DMS79 treated with DMSO at 0.1 percent for 48 hours (cell line): ENCODE measurements at regions not wholly inside any gene's neighbourhood (a gene's known extent, or its start where the extent isn't known, plus 50 kb on each side); places are given as distances from the start of the nearest gene placed in this dataset.

Experiments
- DNase-seq: peaks from one replicate; lab custom pipeline; 2025; lab: John Stamatoyannopoulos, UW

DNA sequence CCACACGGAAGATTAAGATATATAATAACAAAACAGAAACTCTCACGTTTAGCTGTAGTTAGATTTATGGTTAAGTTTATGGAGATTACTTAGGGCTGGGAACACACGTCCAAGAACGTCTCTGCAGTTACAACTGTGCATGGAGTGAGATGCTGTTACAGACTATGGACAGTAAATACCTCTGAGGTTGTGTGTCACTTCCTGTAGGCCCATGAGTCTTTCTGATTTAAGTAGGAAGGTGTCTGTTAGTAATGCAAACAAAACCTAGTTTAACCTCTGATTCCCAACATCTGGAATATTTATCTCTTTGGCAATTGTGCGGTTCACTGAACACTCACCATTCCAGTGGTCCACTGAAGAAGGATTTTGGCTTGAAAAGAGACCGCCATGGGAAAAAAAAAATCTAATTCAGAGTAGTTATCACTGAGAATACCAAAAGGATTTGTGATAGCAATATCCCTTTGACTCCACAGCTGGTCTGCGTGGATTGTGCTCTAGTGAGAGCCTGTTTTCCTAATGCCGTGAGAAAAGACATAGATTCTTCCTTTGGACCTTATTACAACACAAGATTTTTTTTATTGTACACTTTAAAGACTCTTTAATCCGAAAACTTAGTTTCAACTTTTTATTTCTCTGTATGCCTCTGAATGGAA, 478.2 kb upstream of the CITED2 start:
- DNase-seq = no peak

DNA sequence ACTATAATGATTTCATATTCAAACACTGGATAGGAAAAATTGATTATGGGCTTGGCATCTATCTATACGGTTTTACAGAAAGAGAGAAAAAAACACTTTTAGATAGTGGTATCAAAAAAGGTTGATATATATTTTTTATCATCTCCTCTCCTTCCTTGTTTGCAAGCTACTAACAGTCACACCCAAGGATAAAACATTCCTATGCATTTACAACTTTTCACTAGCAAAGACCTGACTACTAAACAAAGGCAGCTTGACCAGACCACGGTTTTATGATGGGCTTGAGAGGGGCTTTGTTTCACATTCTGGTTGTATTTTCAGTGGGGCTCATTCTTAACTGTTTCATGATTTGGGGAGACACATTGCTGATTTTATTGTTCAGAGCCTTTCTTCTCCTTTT, 477.6 kb upstream of the CITED2 start:
- DNase-seq = no peak

DNA sequence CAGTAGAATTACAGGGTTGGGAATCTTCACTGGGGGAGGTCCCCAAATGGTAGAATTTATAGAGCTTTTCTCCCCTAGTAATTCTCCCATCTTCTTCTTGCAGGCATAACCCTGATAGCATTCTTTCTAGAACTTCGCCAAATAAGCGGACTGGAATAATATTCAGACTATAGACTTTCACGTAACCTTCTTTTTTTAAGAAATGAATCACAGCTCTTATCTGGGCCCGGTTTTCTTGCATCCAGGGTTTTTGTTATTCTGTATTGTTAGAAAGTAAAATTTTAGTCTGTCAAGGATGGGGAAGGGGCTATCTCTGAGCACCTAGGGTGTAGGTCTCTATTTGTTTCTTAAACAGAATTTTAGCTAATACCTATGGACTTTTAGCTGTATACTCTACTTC, 476.8 kb upstream of the CITED2 start:
- DNase-seq = no peak

DNA sequence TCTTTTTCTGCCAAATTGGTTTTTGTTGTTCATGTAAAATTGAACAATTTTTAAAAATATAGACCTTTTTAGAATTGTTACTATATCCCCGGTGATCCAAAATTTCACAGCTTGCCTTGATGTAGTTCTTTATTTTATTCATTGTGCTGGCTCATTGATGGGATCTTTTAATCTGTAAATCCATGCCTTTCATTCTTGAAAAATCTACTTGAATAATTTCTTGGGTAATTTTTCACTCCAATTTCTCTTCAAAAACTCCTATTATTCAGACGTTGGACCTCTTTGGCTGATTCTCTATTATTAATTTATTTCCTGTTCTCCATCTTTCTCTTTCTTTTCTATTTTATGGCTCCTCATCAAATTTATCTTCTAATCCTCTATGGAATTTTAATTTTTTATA, 476.1 kb upstream of the CITED2 start:
- no peak for DNase-seq

DNA sequence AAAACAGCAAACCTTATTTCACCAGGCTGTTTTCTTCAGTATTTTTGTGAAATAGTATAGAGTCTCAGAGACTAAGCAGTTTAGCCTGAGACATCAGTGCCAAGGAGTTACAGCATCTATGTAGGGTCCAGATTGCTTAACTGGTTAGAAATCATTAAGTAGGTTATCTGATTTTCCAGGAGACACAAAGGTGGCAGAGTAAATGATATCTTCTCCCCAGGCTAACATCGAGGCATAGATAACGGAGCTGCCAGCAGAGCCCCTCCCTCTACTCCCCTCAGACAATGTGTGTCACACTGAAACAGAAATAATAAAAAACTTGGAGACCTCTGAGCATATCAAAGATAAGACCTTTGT, 473.0 kb upstream of the CITED2 start:
- DNase-seq = no peak

DNA sequence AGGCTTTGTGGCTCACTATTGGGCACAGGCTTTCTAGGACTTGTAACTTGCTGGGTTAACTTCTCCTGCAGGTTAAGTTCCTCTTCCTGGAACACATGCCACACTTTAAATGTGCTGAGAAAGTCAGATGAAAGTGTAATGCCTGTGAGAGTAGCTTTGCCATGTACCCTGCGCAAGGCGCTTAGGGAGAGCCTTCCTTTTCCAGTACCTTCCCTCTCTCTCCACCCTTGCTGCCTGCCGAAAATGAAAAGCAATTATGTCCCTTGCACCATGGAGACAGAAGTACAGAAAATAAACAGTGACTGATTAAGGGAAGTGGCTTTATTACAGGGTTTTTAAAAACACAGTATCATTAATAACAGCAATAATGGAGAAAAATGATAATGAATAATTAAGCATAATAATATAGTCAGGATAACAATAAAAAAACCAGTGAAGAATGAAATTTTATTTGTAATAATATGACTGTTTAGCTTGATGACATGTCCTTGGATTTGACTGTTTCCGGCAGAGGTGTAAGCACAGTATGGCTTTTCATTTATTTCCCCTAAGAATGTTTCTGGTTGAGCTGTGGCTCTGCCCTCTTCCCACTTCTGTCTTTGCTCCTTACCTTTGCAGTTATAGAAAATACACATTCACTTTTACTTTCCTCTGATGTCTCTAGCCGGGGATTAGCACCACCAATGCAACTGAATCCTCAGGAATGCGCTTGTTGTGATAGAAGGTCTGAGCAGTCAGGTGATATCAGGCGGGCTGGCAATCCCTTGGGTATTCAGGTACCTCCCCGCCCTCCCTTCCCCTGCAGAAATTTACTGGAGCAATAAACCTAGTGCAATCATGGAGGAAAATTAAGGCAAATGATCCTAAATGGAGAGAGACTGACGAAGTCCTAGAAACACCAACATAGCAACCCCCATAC, 472.3 kb upstream of the CITED2 start:
- no peak for DNase-seq

DNA sequence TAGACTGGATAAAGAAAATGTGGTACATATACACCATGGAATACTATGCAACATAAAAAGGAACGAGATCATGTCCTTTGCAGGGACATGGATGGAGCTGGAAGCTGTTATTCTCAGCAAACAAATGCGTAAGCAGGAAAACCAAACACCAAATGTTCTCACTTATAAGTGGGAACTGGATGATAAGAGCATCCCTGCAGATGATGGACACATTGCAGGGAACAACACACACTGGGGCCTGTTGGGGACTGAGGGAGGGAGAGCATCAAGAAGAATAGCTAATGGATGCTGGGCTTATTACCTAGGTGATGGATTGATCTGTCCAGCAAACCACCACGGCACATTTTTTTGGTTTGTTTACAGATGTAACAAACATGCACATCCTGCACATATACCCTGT, 470.5 kb upstream of the CITED2 start:
- no peak for DNase-seq

DNA sequence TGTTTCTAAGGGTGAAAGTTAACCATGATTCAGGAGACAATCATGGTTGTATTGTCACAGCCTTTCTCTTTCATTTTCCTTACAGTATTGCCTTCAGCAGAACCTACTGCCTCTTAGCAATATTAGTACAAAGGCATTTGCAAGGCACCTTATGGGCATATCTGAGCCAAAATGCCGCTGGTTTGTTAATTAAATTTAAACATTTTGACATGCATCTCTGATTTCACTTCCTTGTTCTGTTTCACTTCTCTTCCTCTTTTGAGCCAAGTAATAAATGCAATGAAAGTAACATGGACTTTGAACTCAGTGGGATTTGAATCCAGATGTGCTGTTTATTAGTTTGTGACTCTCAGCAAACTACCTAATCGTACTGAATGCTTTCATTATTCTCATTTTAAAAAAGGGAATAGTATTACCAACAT, 467.4 kb upstream of the CITED2 start:
- DNase-seq = no peak

DNA sequence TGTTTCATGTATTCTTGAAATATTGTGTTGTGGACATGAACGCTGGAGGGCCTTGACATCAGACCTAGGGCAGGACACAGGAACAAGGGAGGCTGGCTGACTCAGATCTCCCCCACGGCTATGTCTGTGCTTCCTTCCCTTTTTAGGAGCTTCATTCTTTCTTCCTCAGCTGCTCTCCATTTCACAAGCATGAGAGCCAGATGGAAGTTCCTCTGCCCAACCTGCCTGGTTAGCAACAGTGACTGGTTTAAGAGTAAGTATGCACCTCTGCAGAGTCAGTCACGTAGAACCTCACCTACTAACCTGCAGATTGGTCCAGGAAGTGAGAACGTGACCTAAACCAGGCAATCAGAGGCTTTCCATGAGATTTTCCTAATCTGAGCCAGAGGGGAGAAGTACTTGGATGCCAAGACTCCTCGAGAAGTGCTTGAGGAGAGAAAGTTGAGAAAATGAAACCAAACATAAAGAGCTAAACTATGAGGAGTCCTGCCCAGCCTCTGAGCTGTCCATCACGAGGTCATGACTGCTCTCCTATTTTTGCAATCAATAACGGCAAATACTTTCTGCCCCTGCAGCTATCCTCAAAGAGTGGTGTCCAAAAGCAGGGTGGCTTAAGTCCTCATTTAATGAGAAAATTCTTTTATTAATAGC, 465.2 kb upstream of the CITED2 start:
- no peak for DNase-seq

DNA sequence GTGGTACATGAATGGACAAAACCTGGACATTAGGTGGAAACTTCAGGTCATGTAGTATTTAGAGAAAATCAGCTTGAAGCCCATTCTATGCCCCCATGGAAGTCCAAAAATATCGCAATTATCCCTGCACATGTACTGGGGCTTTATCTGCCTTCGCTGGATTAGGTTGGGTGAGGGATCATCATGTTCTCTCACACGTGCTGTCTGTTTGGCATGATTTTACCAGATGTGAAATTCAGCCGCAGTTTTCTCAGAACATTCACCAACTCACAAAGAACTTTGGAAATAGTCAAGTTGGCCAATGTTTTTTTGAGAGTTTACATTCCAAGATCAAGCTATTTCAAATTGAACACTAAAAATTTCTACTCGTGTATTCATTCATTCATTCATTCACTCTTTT, 459.8 kb upstream of the CITED2 start:
- DNase-seq = no peak

DNA sequence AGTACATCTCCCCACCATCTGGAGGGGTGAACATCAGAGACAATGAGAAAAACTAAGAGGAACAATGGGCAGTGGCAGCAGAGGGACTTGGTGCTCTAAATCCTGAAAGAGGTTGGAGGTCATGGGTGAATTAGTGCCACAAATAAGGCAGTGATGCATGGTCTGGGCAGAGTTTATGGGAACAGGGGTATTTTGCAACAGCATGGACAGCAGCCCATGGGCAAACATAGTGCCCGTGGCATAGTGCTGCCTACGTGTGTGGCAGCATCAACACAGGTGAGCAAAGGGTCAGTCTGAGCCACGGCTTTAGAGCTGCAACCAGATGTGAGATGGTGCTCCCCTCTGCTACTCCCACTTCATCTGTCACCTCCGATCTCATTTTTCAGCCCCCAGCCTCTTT, 459.1 kb upstream of the CITED2 start:
- no peak for DNase-seq

DNA sequence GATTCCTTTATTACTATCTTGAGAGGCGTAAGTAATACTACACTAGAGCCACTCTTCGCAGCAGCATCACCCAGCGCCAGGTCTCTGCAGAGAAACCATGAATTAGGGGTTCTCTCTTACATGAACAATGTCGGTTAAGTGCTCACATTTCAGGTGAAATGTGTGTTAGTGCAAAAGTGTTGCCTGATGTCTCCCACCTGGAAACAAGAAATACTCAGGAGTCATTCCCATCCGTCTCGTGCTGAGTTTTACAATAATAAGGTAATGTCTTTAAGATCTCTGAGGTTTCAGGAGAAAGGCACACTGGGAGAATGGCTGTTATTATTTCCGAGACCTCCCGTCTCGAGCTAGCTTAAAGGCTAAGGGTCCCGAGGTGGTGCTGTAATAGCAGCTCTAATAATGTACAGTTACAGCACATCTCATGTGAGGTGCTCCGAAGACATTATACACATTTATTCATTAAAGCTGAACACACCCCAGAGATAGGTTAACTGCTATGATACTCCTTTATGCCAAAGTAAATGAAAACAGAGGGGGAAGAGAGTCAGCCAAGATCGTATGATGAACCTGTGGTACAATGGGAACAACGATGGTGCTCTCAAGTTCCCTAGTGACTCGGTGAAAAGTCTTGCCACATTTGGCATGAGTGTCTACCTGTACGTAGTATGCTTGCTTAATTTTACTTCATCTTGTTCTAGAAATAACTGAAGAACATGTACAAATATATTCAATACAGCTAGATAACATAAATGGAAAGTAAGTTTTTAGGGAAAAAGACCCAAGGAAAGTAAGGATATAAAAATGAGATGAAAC, 458.3 kb upstream of the CITED2 start:
- DNase-seq = no peak

DNA sequence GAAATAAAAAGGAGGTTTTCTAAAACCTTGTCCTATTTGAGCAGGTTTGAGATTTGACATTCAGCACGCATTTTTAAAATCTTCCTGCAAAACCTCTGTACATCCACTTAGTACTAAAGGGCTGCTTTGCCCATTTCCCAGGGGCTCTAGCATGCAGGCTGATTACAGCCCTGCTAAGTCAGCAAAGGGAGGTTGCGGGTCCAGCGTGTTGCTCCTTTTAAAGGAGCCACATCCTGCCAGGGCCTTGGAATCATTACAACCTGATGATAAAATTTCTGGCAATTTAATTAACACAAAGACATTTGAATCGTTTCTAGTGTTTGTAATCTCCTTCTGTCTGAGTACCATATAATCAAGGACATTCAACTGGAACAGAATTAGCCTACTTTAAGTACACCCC, 455.1 kb upstream of the CITED2 start:
- peak; percentile 16 for DNase-seq

DNA sequence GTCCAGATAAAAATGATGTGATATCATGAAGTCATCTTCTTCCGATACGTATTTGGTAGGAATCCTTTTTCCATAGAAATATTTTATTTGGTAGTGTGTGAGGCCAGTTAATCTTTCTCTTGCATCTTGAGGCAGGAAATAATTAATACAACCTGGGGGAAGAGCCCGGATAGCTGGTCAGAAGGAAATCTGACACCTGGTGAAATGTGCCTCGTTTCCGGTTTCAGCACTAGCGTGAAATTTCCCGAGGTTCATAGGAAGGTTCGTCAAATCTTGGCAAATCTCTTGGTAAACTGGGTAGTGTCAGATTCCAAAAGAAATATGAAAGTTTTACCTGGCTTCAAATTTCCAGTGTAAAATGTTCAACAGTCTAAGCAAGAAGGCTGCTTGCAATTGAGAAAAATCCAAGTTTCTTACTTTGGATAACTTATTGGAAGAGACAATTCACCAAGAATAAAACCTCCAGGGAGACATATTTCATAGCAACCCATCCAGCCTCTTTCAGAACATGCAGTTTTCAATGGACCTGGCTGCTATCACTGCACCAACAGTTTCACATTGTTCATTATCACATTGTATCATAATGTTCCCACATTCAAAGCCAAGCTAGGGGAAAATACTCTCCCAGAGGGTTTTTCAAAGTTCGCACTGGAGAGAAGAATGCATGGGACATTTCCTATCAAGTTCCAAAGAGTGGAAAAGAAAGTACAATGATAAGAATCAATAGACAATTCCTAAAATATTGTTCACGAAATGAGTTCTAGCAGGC, 454.5 kb upstream of the CITED2 start:
- DNase-seq = no peak

DNA sequence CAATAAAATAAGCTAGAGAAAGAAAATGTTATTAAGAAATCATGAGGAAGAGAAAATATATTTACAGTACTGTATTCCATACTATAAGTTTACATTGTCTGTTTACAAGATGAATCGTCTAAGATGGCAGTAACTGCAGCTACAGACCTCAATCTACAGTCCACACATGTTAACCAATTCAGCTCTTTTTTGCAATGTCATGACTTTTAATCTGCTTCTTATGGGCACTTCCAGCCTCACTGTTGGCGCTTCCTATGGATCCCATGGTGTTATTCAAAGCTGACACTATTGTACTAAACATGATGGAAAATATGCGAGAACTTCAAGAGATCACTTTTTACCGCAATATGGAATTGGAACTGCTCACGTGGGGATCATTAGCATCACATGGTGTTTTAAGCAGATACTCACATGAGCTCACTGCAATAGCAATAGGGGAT, 451.5 kb upstream of the CITED2 start:
- DNase-seq = no peak

DNA sequence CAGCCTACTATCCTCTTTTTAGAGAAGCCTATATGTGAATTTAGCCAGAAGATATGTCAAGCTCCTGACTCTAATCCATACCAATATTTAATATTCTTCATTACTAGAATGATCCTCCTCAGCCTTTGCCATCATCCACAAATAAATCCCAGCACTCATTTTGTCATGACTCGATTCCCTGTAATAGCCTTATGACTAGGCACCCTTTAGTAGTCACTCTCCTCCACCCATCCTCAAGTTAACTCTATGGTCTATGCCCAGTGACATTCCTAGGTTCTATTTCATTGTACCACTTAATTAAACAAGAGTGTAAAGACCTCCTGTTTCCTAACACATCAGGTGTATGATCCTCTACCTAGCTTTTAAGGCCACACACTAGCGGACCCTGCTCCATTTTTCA, 450.4 kb upstream of the CITED2 start:
- DNase-seq = no peak

DNA sequence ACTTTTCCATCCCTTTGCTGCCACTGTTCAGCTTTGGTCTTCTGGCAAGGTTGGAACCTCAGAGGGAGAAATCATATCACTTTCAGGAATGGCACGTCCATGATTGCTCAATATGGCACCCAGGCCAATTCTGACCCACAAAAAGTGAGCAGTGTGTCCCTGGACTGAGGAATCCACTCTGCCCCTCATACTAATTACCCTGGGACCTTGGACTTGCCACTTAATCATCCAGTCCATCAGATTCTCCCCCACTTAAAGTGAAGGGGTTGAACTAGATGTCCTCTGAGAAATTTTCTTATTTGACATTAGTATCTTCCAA, 449.3 kb upstream of the CITED2 start:
- no peak for DNase-seq

DNA sequence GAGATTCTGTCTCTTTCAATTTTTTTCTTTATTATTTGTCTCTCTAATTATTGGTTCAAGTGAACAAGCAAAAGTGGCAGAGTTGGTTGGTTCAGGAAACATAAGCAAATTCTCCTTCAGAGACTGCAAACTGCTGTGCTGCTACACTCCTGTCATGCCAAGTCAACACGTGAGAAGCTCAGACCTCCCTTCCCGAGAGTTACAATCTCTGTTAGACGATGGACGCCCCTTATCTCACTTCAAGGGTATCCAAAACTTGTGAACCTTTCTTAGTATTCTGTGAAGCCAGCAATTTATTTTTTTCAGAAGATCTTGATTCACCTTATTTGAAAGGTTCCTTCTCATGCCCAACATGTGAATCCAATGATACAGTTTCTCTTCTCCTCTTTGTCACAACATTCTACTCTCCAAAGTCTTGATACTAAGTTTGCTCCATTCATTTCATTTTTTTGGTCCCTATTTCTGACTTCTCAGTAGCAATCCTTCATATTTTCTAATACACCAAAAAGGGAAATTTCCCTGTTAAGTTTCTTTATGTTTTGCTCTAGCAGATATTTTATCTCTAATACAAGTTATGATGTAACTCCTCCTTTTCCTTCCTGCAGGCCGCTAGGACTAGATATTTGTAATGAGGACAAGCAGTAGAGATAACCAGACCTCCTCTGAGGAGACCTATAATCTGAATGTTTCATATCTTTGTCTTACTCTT, 448.8 kb upstream of the CITED2 start:
- DNase-seq = no peak

DNA sequence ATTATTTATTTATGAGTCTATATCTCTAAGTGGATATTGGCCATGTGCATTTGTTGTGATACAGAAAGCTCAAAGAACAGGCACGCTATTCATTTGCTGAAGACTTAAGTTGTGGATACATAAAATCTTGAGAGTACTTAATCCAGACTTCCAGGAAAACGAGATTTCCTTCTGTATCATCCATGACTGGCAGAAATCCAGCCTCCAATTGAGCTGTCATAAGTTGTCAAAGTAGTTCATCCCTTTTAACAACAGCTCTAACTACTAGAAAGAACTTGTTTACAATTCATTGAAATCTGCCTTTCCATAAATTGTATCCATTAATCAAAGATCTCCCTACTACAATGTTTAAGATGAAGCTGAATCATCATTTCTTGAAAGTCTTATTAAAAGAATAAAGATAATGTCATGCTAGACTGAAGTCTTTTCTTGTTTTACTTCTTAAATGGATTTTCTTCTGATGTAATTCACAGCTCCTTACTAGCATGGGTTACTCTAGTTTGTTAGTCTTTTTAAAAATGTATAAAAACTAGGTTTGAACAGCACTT, 447.3 kb upstream of the CITED2 start:
- DNase-seq = no peak

DNA sequence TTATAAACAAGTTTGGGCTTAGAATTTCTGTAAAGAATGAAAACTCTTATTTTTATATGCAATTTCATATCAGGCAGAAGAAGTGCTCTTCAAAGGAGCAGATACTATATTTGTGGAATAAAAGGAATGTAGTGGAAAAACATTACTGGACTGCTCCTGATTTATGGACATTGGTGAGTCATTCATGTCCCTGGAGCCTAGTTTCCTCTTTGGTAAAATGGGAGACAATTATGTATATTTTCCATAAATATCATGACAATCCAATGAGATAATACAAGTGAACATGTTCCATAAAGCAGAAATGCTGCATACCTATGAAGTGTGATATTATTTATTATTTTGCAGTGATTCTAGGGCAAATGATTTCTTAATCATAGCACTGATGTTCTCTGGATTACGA, 445.8 kb upstream of the CITED2 start:
- no peak for DNase-seq

DNA sequence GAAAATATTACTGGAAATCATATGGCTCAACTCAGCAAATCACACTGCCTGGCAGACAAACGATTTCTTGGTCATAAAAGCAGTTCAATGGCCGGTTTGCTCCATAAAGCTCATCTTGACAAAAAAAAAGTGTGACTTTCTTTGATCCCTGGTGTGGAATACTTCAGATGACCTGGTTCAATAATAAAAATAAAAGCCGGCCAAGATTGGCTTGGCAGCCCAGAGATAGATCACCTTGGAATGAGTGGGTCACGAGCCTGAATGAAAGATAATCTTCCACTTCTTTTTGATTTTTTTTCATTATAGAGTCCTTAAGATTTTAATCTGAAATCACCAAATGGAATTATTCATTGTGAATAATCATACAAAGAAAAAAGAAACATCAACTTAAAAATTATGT, 445.3 kb upstream of the CITED2 start:
- no peak for DNase-seq
